Aorta (tissue), 5 donors: ENCODE measurements at regions not wholly inside any gene's neighbourhood (a gene's known extent, or its start where the extent isn't known, plus 50 kb on each side); places are given as distances from the start of the nearest gene placed in this dataset.
"Not testable (repeated sequence)": the region's sequence is repeated elsewhere in the genome, so short reads cannot be mapped to it uniquely, and the experiment has no call there.

Experiments used
- ATAC-seq: fragments of 200-7000 bp; cut with Tn5 transposase; one replicate; pipeline ENCODE4 v1.9.1; 2022; ENCODE audit warnings: moderate library complexity; ENCODE audit not compliant: low FRiP score
- DNase-seq, 2 donors: peaks; one replicate each; pipeline ENCODE4 v3.0.0-alpha.2; 2020
- H3K27ac ChIP-seq, 2 donors: one replicate each; pipeline ENCODE4 v1.5.1; 2013; ENCODE audit warnings: low read length in 2 of 2, mild to moderate bottlenecking in 2 of 2, moderate library complexity in 2 of 2, control low read depth in 1 of 2, inconsistent platforms in 1 of 2, low read depth in 1 of 2
- H3K27me3 ChIP-seq, 2 donors: one replicate each; pipeline ENCODE4 v1.6.1; 2013; ENCODE audit warnings: control low read depth in 1 of 2, low read length in 1 of 2, mild to moderate bottlenecking in 1 of 2, moderate library complexity in 1 of 2; ENCODE audit not compliant: insufficient read depth in 2 of 2, control insufficient read depth in 1 of 2
- H3K36me3 ChIP-seq, 2 donors: one replicate each; pipeline ENCODE4 v1.6.1; 2013; ENCODE audit warnings: control low read depth in 1 of 2, low read length in 1 of 2, mild to moderate bottlenecking in 1 of 2; ENCODE audit not compliant: insufficient read depth in 2 of 2, control insufficient read depth in 1 of 2
- H3K4me1 ChIP-seq, 2 donors: one replicate each; pipeline ENCODE4 v1.6.1; 2013; ENCODE audit warnings: low read length in 2 of 2, control low read depth in 1 of 2, mild to moderate bottlenecking in 1 of 2, moderate library complexity in 1 of 2; ENCODE audit not compliant: insufficient read depth in 2 of 2, control insufficient read depth in 1 of 2
- H3K4me3 ChIP-seq, 2 donors: one replicate each; pipeline ENCODE4 v1.5.1; 2013; ENCODE audit warnings: low read length in 2 of 2, control low read depth in 1 of 2, mild to moderate bottlenecking in 1 of 2
- H3K9me3 ChIP-seq: one replicate; pipeline ENCODE4 v1.6.1; 2013; ENCODE audit warnings: mild to moderate bottlenecking, low read length; ENCODE audit not compliant: control insufficient read depth
- WGBS, 2 donors: extraction: QIAGEN DNeasy Blood & Tissue Kit; methylation state at CpG; one replicate each; pipeline ENCODE4 v1.1.7; 2013; 5-methylcytosine and 5-hydroxymethylcytosine counted together
- intact Hi-C, 2 donors: fragments of 100-400 bp; cut with DNase I; formaldehyde crosslinking; loops; one replicate each; pipeline versions ENCODE4 v1.14.2 to v1.15.0; 2022
- donor health status: healthy with polysubstance abuse.
- donor health status: Bipolar disorder and iron deficiency.
- donor health status: DM: no; HTN: no; CAD: no.
- donor health status: DM: no; HTN: no; CAD: no.
- donor health status: DM: yes; HTN: yes; CAD: no.

DNA sequence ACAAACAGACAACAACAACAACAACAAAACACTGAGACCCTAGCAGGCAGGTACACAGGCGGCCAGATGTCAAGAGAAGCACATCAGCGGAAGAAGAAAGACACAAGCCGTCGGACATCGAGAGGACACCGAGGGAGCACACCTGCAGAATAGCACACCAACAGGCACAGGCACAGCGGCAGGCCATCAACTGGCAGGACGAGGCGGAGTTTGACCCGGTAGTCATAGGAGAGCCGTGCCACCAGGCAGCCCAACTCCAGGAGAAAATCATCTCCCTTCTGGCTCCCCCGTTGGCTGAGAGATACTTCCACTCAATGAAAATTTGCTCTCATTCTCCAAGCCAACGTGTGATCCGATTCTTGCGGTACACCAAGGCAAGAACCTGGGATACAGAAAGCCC lies 352.1 kb upstream of the IZUMO3 start:
- Histone ChIP-seq H3K27ac (no peak overlapping the region), H3K27me3 (no peaks in the 10 kb centered on the region), H3K4me1 (no peaks in the 10 kb centered on the region), H3K36me3 (no peaks in the 10 kb centered on the region), H3K4me3 (no peak overlapping the region), H3K9me3 (peaks cover 1% of the 10 kb centered on the region)
- ATAC-seq (no peak), DNase-seq (peak in 1 of 2 donors; percentile 68)
- 95 to 96% methylated on average over 15 of the region's 15 CpGs for WGBS, 2 donors
- intact Hi-C loops = no loop called here

DNA sequence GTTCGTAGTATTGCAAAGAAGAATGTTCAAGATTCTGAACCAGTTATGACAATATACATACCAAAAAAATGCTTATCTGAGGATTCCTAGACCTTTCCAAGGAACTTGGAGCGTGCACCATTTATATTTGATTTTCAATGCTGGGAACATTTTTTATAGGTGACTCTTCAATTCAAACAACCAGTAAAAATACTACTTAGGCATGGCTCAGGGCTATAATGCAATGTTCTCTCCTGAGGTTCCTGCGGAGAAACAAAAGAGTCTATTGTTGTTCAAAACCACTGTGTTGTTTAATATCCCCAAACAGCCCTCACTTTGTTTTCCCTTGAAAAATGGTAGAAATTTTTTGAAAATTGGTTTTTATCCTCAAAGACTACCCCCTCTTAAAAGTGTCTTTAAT lies 335.7 kb upstream of the IZUMO3 start:
- Histone ChIP-seq H3K27me3 (no peaks in the 10 kb centered on the region), H3K4me3 (no peak overlapping the region), H3K9me3 (no peaks in the 10 kb centered on the region), H3K27ac (no peak overlapping the region), H3K4me1 (no peaks in the 10 kb centered on the region), H3K36me3 (no peaks in the 10 kb centered on the region)
- WGBS, 2 donors = 83 to 87% methylated on average over 3 of the region's 3 CpGs
- intact Hi-C loops = no loop called here
- DNase-seq (no peak), ATAC-seq (no peak)

DNA sequence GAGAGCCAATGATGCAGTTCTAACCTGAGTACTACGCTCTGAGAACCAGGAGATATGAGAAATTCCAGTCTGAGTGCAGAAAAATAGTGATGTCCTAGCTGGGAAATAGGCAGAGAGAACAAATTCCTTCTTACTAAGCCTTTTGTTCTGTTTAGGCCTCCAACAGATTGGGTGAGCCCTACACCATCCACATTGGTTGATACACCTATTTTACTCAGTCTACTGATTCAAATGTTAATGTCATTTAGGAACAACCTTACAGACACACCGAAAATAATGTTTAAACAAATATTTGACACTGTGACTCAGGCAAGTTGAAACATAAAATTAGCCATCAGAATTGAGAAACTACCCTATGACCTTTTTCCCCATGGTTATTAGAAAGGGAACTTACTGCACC lies 333.9 kb upstream of the IZUMO3 start:
- Histone ChIP-seq H3K27ac (no peak overlapping the region), H3K4me3 (no peak overlapping the region), H3K9me3 (no peaks in the 10 kb centered on the region), H3K36me3 (no peaks in the 10 kb centered on the region), H3K4me1 (no peaks in the 10 kb centered on the region), H3K27me3 (no peaks in the 10 kb centered on the region)
- ATAC-seq = no peak
- intact Hi-C loops = no loop called here
- WGBS, 2 donors = 76 to 78% methylated on average over 2 of the region's 2 CpGs
- DNase-seq = no peak

DNA sequence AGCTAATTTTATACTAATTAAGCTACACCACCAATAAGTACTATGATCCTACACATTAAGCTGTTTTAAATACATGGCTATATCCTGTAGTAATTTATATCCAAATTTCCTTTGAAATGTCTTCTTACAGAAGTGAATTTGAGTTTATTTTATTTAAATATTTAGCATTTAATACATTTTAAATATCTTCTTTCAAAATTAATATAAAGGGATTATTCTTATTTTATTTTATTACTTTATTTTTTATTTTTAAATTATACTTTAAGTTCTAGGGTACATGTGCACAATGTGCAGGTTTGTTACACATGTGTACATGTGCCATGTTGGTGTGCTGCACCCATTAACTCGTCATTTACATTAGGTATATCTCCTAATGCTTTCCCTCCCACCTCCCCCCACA lies 310.9 kb upstream of the IZUMO3 start:
- H3K4me3 ChIP-seq, H3K9me3 ChIP-seq, H3K4me1 ChIP-seq, intact Hi-C loops, DNase-seq, H3K27me3 ChIP-seq, H3K27ac ChIP-seq, H3K36me3 ChIP-seq, ATAC-seq: not testable (repeated sequence)
- WGBS, 2 donors = 73 to 77% methylated on average over 1 of the region's 1 CpG

DNA sequence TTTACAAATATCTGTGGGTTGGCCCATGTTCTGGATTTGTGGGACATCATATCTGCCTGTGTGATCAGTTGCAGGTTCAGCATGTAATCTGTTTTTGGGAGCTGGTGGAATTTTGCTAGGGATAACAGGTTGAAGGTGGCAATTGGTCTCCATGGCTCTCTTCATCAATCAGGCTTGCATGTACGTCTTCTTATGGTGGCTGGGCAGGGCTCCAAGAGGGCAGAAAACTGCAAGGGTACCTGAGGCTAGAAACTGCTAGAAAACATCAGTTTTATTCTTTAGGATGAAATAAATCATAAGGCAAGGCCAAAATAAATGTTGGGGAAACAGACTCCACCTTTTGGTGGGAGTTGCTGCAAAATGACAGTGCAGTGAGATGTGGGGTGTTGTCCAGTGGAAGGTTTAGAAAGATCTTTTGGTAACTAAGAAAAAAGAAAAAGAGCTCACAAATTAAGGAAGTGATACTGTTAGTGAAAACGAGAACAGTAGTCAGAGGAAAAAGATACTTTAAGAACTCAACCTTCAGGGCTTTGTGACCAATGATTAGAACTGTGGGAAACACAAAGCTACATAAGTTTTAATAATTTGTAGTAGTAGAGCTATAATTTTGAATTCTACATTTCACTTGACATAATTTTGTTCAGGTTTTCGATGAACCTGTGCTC lies 300.7 kb upstream of the IZUMO3 start:
- intact Hi-C loops = no loop called here
- Histone ChIP-seq H3K36me3 (no peaks in the 10 kb centered on the region), H3K9me3 (no peaks in the 10 kb centered on the region), H3K27ac (no peak overlapping the region), H3K27me3 (no peaks in the 10 kb centered on the region), H3K4me3 (no peak overlapping the region), H3K4me1 (no peaks in the 10 kb centered on the region)
- 71 to 75% methylated on average over 3 of the region's 3 CpGs for WGBS, 2 donors
- ATAC-seq (no peak), DNase-seq (no peak)

DNA sequence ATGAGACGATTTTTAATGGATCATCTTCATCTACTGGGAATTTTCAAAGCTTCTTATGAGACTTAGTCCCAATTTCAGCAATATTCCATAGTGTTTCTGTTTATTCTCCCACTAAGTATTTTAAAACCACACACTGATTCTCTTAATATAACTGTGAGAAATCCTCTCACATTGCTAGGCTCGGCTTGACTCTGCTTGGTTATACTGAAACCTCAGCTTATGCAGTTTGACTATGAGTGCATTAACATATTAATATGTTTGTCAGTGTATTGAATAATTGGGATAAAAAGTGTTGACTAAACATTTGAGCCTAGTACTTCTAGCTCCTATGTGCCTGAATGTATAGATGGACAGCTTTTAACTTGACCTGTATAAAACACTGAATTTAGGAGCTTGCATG lies 298.5 kb upstream of the IZUMO3 start:
- Histone ChIP-seq H3K4me3 (no peak overlapping the region), H3K27me3 (no peaks in the 10 kb centered on the region), H3K27ac (no peak overlapping the region), H3K36me3 (no peaks in the 10 kb centered on the region), H3K9me3 (no peaks in the 10 kb centered on the region), H3K4me1 (no peaks in the 10 kb centered on the region)
- intact Hi-C loops = no loop called here
- DNase-seq (no peak), ATAC-seq (no peak)
- WGBS, 2 donors = 81 to 88% methylated on average over 2 of the region's 2 CpGs

DNA sequence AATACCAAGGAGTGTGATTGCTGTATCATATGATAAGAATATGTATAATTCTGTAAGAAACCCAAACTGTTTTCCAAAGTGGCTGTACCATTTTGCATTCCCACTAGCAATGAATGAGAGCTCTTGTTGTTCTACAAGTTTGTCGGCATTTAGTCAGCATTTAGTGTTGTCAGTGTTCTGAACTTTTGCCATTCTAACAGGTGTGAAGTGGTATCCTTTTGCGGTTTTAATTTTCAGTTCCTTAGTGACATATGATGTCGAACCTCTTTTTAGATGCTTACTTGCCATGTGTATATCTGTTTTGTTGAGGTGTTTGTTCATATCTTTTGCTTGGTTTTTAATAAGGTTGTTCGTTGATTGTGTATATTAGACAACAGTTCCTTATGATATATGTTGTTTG lies 296.3 kb upstream of the IZUMO3 start:
- DNase-seq (no peak), ATAC-seq (no peak)
- Histone ChIP-seq H3K9me3 (no peaks in the 10 kb centered on the region), H3K27ac (no peak overlapping the region), H3K27me3 (no peaks in the 10 kb centered on the region), H3K36me3 (no peaks in the 10 kb centered on the region), H3K4me1 (no peaks in the 10 kb centered on the region), H3K4me3 (no peak overlapping the region)
- WGBS, 2 donors = 90 to 93% methylated on average over 4 of the region's 4 CpGs
- intact Hi-C loops = no loop called here

DNA sequence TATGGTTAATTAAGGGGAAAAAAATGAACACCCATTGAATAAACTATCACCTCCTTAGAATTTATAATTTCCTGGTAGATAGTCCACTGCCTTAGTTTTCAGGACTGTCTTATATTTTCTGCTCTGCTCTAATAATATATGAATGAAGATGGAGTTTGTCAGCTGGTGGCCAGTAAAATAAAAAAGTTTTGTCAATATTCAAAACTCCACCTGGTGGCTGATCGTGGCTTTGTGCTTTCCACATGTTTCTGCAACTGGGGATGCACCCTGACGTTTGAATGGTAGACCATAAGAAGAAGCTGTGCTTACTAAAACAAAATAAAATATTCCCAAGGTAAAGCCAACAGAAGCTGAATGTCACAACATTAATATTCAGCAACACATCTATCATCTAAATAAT lies 286.6 kb upstream of the IZUMO3 start:
- Histone ChIP-seq H3K4me3 (no peak overlapping the region), H3K9me3 (no peaks in the 10 kb centered on the region), H3K4me1 (no peaks in the 10 kb centered on the region), H3K27me3 (no peaks in the 10 kb centered on the region), H3K36me3 (no peaks in the 10 kb centered on the region), H3K27ac (no peak overlapping the region)
- no peak for ATAC-seq
- intact Hi-C loops = no loop called here
- 28 to 41% methylated on average over 2 of the region's 2 CpGs for WGBS, 2 donors
- DNase-seq = no peak

DNA sequence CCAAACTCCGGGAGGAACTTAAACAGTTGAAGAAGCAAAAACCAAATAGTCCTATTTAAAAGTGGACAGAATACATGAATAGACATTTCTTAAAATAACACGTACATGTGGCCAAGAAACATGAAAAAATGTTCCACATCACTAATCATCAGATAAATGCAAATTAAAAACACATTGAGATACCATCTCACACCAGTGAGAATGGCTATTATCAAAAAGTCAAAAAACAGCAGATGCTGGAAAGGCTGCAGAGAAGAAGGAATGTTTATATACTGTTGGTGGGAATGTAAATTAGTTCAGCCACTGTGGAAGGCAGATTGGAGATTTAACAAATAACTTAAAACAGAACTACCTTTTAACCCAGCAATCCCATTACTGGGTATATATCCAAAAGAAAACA lies 283.0 kb upstream of the IZUMO3 start:
- H3K9me3 ChIP-seq = no peaks in the 10 kb centered on the region
- no peak for ATAC-seq
- H3K27me3 ChIP-seq = no peaks in the 10 kb centered on the region
- H3K4me1 ChIP-seq = no peaks in the 10 kb centered on the region
- no peak overlapping the region for H3K4me3 ChIP-seq
- DNase-seq = no peak
- 54 to 65% methylated on average over 2 of the region's 2 CpGs for WGBS, 2 donors
- H3K27ac ChIP-seq = no peak overlapping the region
- H3K36me3 ChIP-seq = no peaks in the 10 kb centered on the region
- intact Hi-C loops = no loop called here
